Mesothelial cell of epicardium (in vitro differentiated cells): ENCODE measurements at regions not wholly inside any gene's neighbourhood (a gene's known extent, or its start where the extent isn't known, plus 50 kb on each side); places are given as distances from the start of the nearest gene placed in this dataset.

Experiments used
- DNase-seq, 2 experiments: peaks; one replicate each; pipeline ENCODE4 v3.0.0; 2021; ENCODE audit warnings: low spot score in 2 of 2; ENCODE audit not compliant: unreplicated experiment in 2 of 2
- H3K27ac Mint-ChIP-seq: 2 replicates; pipeline ENCODE4 v1.8.0; 2021; ENCODE audit warnings: mixed read lengths
- H3K27me3 Mint-ChIP-seq: 2 replicates; pipeline ENCODE4 v1.8.0; 2021; ENCODE audit warnings: low read depth, mixed read lengths
- H3K36me3 Mint-ChIP-seq: 2 replicates; pipeline ENCODE4 v1.8.0; 2021; ENCODE audit warnings: mixed read lengths
- H3K4me1 Mint-ChIP-seq: 2 replicates; pipeline ENCODE4 v1.8.0; 2021; ENCODE audit warnings: mixed read lengths
- H3K4me3 Mint-ChIP-seq: 2 replicates; pipeline ENCODE4 v1.8.0; 2021; ENCODE audit warnings: mild to moderate bottlenecking, moderate library complexity, mixed read lengths
- H3K9me3 Mint-ChIP-seq: 2 replicates; pipeline ENCODE4 v1.8.0; 2021; ENCODE audit warnings: mixed read lengths
- TF ChIP-seq, protein P1 (sequence below): fragments of 200-600 bp; sonication (generic); IDR thresholded peaks from one replicate; pipeline ENCODE4 v1.5.0; 2021; ENCODE audit warnings: antibody characterized with exemption; ENCODE audit not compliant: unreplicated experiment

DNA sequence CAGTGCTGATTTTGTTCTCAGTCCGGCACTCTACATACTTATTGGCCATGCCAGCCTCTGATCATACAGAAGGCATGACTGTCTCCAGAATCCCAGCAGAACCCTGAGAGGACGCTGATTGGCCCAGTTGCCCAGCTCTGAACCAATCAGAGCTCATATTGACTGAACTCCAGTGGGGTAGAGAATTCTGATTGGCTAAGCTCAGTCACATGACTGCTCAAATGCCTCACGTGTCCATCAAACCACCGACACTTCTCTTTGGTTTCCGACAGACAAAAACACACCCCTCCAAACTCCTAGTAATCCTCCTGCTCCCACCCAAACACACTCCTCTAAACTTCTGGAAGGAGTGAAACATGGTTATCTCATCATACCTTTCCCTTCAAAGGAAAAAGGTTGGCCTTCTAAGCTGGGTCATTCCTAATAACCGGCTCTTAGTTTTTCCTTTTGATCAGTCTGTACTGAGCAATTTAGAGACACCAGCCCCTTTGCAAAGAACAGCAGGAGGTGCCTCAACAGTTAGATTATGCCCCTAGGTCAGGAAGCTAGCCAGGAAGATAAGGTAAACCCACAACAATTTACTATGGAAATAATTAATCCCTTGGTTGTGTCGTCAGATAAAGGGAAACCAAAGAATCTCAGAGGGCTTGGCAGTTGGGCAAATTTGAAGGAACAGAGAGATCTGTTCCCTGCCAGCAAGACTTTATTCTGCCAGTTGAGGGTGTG, 187.8 kb downstream of the TLE3 start:
- TF ChIP-seq, protein P1, sequence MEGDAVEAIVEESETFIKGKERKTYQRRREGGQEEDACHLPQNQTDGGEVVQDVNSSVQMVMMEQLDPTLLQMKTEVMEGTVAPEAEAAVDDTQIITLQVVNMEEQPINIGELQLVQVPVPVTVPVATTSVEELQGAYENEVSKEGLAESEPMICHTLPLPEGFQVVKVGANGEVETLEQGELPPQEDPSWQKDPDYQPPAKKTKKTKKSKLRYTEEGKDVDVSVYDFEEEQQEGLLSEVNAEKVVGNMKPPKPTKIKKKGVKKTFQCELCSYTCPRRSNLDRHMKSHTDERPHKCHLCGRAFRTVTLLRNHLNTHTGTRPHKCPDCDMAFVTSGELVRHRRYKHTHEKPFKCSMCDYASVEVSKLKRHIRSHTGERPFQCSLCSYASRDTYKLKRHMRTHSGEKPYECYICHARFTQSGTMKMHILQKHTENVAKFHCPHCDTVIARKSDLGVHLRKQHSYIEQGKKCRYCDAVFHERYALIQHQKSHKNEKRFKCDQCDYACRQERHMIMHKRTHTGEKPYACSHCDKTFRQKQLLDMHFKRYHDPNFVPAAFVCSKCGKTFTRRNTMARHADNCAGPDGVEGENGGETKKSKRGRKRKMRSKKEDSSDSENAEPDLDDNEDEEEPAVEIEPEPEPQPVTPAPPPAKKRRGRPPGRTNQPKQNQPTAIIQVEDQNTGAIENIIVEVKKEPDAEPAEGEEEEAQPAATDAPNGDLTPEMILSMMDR = no peak
- DNase-seq = no peak
- Mint-ChIP-seq H3K4me3 (no peak overlapping the region), H3K36me3 (no peaks in the 10 kb centered on the region), H3K27ac (no peak overlapping the region), H3K4me1 (peaks cover 8% of the 10 kb centered on the region), H3K27me3 (peaks cover 44% of the 10 kb centered on the region), H3K9me3 (no peaks in the 10 kb centered on the region)

DNA sequence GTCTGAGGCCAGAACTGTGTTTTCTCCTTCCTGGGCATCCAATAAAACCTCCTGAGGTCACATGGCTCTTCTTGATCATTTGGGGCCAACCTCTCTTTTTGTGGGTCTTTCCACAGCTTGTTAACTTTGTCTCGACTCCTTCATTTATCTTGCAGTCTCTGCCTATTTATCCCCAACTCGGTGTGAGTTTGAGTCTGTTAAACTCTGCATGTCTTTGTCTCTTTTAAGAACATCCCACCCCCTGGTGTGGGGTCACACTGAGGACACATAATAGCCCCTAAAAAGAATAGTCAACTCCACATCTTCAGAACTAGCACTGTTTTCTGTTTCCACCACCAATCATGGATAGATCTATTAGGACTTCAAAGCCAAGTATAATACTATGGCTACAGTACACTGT, 187.2 kb downstream of the TLE3 start:
- DNase-seq = no peak
- Mint-ChIP-seq H3K9me3 (no peaks in the 10 kb centered on the region), H3K36me3 (no peaks in the 10 kb centered on the region), H3K27ac (no peak overlapping the region), H3K4me3 (no peak overlapping the region), H3K27me3 (peaks cover 40% of the 10 kb centered on the region), H3K4me1 (peaks cover 8% of the 10 kb centered on the region)
- TF ChIP-seq, protein P1 = no peak

DNA sequence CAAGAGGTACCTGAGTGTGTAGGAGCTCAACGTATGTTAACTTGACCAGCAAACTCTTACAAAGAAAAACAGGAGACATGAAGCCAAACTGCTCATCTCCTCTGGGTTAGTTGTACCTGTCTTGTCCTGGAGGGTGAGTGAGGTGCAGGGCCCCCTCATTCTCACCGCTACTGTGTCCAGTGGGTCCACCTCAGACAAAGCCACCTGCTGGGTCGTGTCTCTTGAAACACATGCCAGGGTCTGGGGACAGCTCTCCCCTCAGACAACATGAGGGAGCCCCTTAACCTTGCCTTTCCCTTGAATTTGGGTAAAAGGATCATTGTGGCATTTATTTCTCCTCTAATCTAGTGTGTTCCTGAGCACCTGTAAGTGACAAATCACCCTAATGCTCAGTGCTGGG, 185.6 kb downstream of the TLE3 start:
- Mint-ChIP-seq H3K4me3 (no peak overlapping the region), H3K4me1 (peaks cover 8% of the 10 kb centered on the region), H3K27me3 (peaks cover 38% of the 10 kb centered on the region), H3K36me3 (no peaks in the 10 kb centered on the region), H3K9me3 (no peaks in the 10 kb centered on the region), H3K27ac (no peak overlapping the region)
- TF ChIP-seq, protein P1 = no peak
- DNase-seq = no peak

DNA sequence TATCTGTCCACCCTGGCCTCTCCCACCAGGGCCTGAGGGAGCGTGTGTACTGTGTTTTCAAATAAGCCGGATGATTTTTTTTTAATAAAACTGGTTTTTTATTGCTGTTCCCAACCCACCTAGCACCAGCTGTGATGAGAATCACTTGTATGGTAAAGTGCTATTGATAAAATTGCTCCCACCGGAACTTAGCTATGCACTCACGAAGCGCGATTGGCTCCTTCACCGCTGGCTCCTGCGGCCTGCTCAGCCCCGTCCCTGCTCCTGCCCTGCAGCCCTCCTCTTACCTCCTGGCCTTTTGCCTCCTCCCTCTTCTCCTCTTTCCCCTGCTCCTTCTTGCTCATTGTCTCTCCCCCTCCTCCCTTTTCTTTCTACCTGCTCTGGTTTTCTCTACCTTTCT, 183.7 kb downstream of the TLE3 start:
- no peak for DNase-seq
- TF ChIP-seq, protein P1 = no peak
- Mint-ChIP-seq H3K4me1 (peaks cover 8% of the 10 kb centered on the region), H3K36me3 (no peaks in the 10 kb centered on the region), H3K27ac (no peak overlapping the region), H3K9me3 (no peaks in the 10 kb centered on the region), H3K4me3 (no peak overlapping the region), H3K27me3 (peaks cover 38% of the 10 kb centered on the region)

DNA sequence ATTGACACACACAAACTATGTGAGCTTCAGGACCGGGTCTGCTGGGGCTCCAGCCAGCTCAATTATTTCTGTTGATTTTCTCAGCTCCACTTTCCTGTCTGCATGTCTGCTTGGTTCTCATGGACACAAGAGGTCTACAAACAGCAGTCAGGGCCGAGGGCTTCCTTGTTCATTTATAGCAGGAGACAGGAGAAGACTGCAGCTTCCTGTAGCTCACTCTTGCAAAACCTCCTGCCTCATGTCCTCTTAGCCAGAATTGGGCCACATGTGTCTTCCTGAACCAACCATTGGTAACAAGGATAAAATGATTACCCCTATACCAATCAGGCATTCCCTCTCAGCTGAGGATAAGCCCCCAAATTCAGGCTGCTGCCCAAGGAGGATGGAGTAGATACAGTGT, 182.8 kb downstream of the TLE3 start:
- Mint-ChIP-seq H3K27ac (no peak overlapping the region), H3K4me1 (peaks cover 9% of the 10 kb centered on the region), H3K36me3 (no peaks in the 10 kb centered on the region), H3K27me3 (peaks cover 33% of the 10 kb centered on the region), H3K9me3 (no peaks in the 10 kb centered on the region), H3K4me3 (no peak overlapping the region)
- no peak for DNase-seq
- TF ChIP-seq, protein P1 = no peak
